HCT116 (cell line): ENCODE measurements at regions not wholly inside any gene's neighbourhood (a gene's known extent, or its start where the extent isn't known, plus 50 kb on each side); places are given as distances from the start of the nearest gene placed in this dataset.

Experiments
- CEBPB ChIP-seq: IDR thresholded peaks from 2 replicates; pipeline ENCODE4 v1.6.1; 2012; ENCODE audit warnings: low read depth
- CTCF ChIP-seq, 3 experiments: fragments of 200-600 bp in 1 of 3; sonication (generic) in 1 of 3; IDR thresholded peaks in 2 of 3; conservative IDR thresholded peaks in 1 of 3; 2 replicates each; pipeline ENCODE4 v1.5.1; 2012 to 2017; ENCODE audit warnings: low read depth in 2 of 3, low read length in 2 of 3, antibody characterized with exemption in 1 of 3, borderline replicate concordance in 1 of 3, control low read depth in 1 of 3, mild to moderate bottlenecking in 1 of 3, mixed read lengths in 1 of 3, mixed run types in 1 of 3, moderate library complexity in 1 of 3; ENCODE audit not compliant: insufficient read depth in 1 of 3
- EGR1 ChIP-seq: IDR thresholded peaks from 2 replicates; pipeline ENCODE4 v1.6.1; 2012; ENCODE audit warnings: low read depth
- ELF1 ChIP-seq: IDR thresholded peaks from 2 replicates; pipeline ENCODE4 v1.6.1; 2012; ENCODE audit warnings: low read depth, borderline replicate concordance
- EZH2phosphoT487 ChIP-seq: fragments of 200-600 bp; IDR thresholded peaks from 2 replicates; pipeline ENCODE4 v1.6.1; 2018; ENCODE audit warnings: antibody characterized with exemption, borderline replicate concordance
- JUND ChIP-seq: IDR thresholded peaks from 2 replicates; pipeline ENCODE4 v1.6.1; 2012
- POLR2A ChIP-seq: IDR thresholded peaks from 2 replicates; pipeline ENCODE4 v1.7.0; 2011; ENCODE audit warnings: borderline replicate concordance; ENCODE audit not compliant: insufficient read depth, insufficient read length; ENCODE audit errors: extremely low read depth
- POLR2AphosphoS5 ChIP-seq: IDR thresholded peaks from 2 replicates; pipeline ENCODE4 v1.6.1; 2011; ENCODE audit warnings: mild to moderate bottlenecking, low read depth, low read length, moderate library complexity
- SIN3A ChIP-seq: IDR thresholded peaks from 2 replicates; pipeline ENCODE4 v1.6.1; 2012; ENCODE audit warnings: low read depth
- YY1 ChIP-seq: IDR thresholded peaks from 2 replicates; pipeline ENCODE4 v1.6.1; 2011; ENCODE audit warnings: low read length, low read depth, moderate library complexity, mild to moderate bottlenecking; ENCODE audit not compliant: insufficient replicate concordance; ENCODE audit errors: extremely low read depth
- TF ChIP-seq, protein P1 (sequence below): IDR thresholded peaks from 2 replicates; pipeline ENCODE4 v1.6.1; 2011; ENCODE audit warnings: mild to moderate bottlenecking, low read length, moderate library complexity; ENCODE audit not compliant: insufficient replicate concordance; ENCODE audit errors: extremely low read depth
- TF ChIP-seq, protein P2 (sequence below): IDR thresholded peaks from 2 replicates; pipeline ENCODE4 v1.6.1; 2012
- TF ChIP-seq, protein P3 (sequence below): IDR thresholded peaks from 2 replicates; pipeline ENCODE4 v1.6.1; 2012; ENCODE audit warnings: low read depth

- TF ChIP-seq EZH2phosphoT487 (no peak), CTCF (IDR thresholded peaks at IDR 0.05 in 2 of 3, conservative IDR thresholded peaks at IDR 0.05 in 1 of 3; ENCODE audit: borderline replicate concordance in 1 of 3, insufficient read depth in 1 of 3, low read depth in 2 of 3, low read length in 2 of 3) (no peak), POLR2A (no peak), POLR2AphosphoS5 (no peak), JUND (no peak), YY1 (no peak), CEBPB (no peak), EGR1 (no peak), ELF1 (no peak), SIN3A (no peak)
- TF ChIP-seq, protein P1, sequence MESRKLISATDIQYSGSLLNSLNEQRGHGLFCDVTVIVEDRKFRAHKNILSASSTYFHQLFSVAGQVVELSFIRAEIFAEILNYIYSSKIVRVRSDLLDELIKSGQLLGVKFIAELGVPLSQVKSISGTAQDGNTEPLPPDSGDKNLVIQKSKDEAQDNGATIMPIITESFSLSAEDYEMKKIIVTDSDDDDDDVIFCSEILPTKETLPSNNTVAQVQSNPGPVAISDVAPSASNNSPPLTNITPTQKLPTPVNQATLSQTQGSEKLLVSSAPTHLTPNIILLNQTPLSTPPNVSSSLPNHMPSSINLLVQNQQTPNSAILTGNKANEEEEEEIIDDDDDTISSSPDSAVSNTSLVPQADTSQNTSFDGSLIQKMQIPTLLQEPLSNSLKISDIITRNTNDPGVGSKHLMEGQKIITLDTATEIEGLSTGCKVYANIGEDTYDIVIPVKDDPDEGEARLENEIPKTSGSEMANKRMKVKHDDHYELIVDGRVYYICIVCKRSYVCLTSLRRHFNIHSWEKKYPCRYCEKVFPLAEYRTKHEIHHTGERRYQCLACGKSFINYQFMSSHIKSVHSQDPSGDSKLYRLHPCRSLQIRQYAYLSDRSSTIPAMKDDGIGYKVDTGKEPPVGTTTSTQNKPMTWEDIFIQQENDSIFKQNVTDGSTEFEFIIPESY, result no peak
- TF ChIP-seq, protein P2, sequence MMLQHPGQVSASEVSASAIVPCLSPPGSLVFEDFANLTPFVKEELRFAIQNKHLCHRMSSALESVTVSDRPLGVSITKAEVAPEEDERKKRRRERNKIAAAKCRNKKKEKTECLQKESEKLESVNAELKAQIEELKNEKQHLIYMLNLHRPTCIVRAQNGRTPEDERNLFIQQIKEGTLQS, result no peak
- TF ChIP-seq, protein P3, sequence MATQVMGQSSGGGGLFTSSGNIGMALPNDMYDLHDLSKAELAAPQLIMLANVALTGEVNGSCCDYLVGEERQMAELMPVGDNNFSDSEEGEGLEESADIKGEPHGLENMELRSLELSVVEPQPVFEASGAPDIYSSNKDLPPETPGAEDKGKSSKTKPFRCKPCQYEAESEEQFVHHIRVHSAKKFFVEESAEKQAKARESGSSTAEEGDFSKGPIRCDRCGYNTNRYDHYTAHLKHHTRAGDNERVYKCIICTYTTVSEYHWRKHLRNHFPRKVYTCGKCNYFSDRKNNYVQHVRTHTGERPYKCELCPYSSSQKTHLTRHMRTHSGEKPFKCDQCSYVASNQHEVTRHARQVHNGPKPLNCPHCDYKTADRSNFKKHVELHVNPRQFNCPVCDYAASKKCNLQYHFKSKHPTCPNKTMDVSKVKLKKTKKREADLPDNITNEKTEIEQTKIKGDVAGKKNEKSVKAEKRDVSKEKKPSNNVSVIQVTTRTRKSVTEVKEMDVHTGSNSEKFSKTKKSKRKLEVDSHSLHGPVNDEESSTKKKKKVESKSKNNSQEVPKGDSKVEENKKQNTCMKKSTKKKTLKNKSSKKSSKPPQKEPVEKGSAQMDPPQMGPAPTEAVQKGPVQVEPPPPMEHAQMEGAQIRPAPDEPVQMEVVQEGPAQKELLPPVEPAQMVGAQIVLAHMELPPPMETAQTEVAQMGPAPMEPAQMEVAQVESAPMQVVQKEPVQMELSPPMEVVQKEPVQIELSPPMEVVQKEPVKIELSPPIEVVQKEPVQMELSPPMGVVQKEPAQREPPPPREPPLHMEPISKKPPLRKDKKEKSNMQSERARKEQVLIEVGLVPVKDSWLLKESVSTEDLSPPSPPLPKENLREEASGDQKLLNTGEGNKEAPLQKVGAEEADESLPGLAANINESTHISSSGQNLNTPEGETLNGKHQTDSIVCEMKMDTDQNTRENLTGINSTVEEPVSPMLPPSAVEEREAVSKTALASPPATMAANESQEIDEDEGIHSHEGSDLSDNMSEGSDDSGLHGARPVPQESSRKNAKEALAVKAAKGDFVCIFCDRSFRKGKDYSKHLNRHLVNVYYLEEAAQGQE, result no peak
Measured at GRCh38 chr14:97975216-97975615, 1178.0 kb downstream of the VRK1 start.
